ENCODE measurements at regions not wholly inside any gene's neighbourhood (a gene's known extent, or its start where the extent isn't known, plus 50 kb on each side); places are given as distances from the start of the nearest gene placed in this dataset.
"Not testable (repeated sequence)": the region's sequence is repeated elsewhere in the genome, so short reads cannot be mapped to it uniquely, and the experiment has no call there.

DNA sequence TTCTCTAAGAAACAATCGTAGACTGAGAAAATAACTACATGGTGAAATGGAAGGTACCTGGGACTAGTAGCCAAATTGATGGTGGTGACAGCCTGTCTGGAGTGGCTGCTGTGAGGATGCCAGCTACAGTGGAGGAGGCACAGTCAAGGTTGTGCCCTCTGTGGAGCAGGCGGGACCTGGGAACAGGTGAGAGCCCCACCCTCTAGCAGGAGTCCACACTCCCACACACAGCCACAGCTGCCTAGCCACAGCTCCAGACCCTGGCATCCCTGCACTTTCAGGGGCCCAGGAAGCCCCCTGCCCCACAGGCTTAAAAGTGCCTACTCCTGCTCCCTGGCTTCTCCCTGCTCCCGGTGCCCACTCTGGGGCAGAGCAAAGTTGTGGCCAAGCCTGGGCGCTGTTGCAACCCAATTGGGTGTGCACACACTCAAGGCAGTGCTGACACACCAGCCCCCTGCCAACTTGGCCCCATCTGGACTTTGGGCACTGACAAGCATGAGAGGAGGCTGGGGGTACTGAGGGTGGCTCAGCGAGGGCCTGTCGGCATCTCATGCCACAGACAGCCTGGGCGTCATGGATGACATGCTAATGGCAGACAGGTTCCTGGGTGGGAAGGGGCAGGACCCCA, 548.7 kb downstream of the TBC1D32 start:
- DNase-seq: no peak

DNA sequence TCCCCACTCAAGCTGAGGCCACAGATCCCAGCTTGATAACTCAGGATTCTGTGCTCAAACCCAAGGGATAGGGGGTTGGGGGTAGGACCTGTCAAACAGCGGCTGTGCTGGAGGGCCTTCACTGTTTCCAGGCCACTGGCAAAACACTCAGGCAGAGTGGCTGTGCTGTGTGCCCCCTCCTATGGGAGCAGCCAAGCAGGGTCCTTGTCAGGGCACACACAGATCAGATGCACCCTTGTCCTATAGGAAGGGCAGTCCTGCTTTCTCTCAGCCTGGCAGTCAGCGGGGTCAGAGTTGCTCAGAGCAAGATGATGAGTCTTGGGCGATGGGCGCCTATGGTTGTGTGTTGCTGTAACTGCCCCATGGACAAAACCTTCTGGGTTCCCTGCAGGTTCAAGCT, 554.8 kb downstream of the TBC1D32 start:
- no peak for DNase-seq

DNA sequence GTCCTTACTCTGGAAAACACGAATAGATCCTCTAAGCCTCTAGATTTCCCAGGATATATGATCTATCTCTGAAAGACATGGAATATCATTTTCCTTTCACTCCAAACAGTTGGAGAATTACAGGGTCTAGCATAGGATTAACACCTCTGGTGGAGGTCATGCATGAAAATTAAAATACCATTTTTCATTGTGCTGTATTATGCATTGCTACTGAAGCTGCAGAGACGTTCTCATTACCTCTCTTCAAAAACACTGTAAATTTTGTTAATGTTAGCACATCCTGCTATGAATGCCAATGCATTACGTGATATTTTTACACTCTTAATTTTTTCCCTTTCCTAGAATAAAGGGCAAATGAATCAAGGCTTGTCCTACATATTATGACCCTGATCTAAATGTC, 558.6 kb downstream of the TBC1D32 start:
- DNase-seq: no peak

DNA sequence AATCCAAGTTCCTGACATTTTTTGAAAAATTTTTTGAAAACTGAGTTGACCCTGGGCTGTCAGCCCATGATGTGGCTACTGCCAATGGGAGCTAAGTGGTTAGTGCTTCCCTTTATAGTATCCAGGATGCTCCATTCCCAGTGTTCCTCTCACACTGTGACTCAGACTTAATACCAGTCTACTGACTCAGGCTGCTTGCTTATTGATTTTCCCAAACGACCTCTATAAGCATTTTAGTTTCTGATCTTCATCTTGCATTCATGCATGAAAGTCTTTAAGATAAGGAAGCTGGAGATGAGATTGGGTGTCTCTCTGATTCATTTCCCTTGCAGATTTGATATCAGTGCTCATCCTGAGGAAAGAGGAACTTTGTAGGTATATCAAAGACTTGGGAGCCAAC, 560.0 kb downstream of the TBC1D32 start:
- no peak for DNase-seq

DNA sequence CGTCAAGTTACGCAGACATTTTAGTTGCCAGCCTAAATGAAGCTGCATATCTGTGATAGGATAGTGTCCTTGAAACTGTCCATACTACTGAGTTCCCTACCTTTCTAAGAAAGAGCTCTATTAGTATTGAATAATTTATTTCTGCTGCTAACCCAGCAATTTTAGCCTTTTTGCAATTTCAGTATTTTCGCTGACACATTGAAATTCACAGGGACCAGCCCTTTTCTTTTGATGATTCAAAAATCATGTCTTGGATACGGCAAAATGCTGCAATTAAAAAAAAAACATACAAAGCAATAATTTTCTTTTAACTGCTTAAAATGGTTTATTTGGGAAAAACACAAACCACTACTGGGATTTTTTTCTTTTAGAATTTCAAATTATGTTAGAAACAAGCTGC, 563.3 kb downstream of the TBC1D32 start:
- DNase-seq: no peak

DNA sequence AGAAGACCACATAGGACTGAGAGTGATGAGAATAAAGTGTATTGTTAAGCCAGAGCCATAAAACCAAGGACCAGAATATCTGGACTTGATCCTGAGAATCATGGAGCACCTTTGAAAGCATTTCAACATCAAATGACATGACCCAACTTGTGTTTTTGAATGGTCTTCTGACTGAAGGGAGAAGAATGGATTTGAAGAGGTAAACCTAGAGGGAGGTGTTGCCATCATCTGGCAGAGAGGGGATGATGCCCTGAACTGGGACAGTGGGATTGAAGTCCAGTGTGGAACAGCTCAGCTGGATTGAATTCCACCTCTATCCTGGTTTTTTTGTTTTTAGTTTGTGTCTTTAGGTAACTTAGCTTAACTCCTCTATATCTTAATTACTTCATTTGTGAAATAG, 570.0 kb downstream of the TBC1D32 start:
- no peak for DNase-seq

DNA sequence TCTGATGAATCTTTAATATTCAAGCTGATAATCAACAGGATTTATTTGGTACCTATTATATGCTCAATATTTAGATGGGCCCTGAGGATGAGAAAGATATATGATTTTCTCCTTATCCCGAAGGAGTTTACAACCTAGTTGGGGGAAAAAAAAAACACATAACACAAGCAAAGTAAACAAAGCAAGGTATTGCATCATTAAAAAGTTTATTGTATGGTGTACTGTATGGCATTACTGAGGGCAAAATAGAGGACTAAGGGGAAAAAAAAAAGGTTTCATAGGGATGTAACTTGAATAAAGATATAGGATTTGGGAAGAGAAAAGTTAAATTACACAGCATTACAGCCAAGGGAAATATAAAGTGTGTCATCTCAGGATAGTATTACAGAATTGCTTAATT, 574.7 kb downstream of the TBC1D32 start:
- DNase-seq: no peak

DNA sequence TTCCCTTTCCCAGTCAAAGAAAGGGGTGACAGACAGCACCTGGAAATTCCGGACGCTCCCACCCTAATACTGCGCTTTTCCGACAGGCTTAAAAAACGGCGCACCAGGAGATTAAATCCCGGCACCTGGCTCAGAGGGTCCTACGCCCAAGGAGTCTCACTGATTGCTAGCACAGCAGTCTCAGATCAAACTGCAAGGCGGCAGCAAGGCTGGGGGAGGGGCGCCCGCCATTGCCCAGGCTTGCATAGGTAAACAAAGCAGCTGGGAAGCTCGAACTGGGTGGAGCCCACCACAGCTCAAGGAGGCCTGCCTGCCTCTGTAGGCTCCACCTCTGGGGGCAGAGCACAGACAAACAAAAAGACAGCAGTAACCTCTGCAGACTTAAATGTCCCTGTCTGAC, 585.7 kb downstream of the TBC1D32 start:
- DNase-seq: not testable (repeated sequence)

DNA sequence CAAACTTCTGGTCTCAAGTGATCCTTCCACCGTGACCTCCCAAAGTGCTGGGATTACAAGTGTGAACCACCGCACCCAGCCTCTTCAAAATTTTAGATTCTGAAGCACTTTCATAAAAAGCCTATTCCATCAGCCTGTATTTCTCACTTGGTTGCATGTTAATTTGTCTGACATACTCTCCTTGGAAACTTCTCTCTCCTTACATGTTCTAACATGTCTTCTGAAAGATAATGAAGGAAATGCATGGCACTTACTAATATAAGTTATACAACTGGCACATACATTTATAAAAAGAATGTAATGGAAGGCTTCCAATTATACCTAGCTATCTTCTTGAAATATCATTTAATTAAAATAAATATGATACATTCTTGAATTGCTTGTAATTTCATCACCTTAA, 597.5 kb downstream of the TBC1D32 start:
- no peak for DNase-seq

DNA sequence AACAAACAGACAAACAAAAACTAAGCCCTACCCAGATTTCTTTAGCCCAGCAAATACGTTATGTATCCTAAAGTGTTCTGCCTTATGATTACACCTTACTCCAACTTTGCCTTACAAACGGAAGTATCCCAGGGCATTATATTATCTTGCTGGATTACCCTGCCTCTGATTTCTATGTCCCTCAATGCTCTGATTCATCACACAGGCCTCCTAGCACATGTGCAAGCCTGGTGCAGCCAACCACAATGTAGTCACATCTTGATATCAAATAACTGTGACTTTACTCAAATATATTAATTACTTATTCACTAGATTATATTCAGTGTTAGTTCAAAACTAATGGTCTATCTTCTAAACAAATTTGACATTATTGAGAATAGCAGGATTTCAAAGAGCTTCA, 598.6 kb downstream of the TBC1D32 start:
- DNase-seq: no peak

DNA sequence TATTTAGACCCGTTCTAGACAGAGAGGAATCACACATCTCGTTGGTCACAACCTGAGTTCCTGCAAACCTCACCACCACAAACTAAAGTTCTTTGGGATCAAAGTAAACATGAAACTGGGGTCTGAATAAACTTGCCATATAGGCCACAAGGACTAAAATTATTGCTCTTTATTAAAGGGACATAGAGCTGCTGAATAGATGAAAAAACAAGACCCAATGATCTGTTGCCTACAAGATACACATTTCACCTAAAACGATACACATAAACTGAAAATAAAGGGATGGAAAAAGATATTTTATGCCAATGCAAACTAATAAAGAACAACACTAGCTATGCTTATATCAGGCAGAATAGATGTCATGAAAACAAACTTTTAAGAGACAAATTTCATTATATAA, 623.0 kb downstream of the TBC1D32 start:
- DNase-seq: no peak

DNA sequence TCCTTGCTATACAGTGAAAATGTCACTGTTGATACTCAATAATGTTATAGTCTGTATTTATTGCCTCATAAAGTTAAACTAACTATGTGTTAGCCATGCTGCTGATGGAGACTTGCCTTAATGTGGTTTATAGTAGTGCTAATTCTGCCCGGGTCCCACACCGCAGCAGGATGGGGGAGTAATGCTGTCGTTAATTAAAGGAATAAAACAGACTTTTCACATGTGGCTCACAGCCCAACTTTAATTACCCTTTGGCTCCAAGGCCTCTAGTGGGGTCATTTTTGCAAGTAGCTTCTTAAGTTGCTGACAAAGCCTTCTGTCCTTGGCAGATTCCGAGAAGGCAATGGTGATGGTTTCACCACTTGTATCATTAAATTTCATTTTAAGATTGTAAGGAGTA, 634.3 kb downstream of the TBC1D32 start:
- no peak for DNase-seq

DNA sequence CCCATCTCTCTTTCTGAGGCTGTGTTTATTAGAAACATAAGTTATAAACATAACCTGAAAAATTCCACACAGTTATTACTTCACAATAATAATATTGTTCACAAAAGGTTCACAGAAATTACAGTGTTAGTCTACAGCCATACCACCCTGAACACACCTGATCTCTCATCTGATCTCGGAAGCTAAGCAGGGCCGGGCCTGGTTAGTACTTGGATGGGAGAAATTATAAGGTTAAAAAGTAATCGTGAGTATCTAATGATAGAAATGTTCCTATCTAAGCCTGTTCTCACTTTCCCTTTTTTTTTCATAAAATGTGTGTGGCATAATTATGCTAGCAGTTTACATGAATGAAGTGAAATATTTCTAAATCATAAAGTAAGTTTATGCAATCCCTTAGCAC, 647.8 kb downstream of the TBC1D32 start:
- no peak for DNase-seq

DNA sequence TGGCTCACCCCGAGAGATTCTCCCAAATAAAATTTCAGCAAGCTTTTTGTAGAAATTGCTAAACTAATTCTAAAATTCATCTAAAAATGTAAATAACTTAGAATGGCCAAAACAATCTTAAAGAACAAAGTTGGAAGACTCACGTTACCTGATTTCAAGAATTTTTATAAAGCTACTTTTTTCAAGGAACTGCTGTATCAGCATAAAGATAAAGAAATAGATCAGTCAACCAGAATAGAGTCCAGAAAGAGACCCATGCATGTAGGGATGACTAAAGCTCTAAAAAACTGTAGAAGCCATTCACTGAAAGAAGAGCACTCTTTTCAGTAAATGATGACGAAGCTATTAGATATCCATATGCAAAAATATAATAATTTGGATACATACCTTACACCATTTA, 652.1 kb downstream of the TBC1D32 start:
- DNase-seq: no peak

DNA sequence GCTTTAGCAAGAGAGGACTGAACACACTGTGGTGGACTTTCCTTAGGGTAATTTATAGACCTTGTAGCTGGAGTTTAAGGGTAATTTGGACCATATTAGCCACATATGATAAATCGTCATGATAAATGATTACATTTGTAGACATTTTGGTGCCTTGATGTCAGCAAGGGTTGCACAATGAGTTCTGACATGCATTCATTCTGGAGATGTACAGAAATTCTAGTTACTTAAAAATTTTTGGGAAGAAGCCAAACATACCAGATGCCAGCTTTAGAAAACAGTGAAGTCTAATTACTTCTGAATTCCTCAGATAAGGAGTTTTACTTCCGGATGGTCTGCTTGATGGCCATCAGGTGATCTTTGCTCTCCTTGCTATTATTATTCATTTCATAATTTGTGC, 653.1 kb downstream of the TBC1D32 start:
- DNase-seq: no peak

DNA sequence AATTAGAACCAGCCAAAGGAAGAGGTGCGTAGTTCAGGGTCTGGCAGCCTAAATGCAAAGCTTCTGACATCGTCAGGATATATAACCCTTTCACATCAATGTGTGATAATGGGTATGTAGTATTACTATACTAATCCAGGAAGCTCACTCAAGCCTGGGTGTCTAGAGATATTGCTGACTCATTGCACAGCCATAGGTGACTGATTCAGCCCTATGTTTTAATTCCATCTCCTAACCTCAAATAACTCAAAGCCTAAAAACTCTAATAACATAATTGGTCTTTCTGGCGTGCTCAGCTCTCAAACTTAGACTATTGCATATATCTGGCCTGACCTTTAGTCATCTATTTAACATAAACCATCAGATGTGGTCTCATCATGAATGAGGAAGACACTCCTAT, 658.4 kb downstream of the TBC1D32 start:
- no peak for DNase-seq

DNA sequence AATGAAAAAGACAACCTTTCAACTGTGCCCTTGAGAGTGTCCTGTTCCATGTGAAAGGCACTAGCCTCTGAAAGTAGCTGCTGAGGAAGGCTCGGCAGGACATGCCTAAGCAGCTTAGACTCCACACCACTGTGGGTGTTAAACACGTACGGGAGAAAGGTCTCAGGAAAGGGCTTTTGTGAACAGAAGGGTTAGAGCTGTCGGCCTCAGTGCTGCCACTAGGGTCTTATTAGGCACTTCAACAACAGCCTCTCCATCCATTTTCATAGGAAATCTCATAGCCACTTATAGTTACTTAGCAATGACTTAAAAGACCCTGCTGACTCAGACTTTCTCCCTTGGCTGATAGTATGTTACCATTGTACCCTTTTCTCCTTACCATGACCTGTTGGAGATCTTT, 662.8 kb downstream of the TBC1D32 start:
- DNase-seq: no peak

DNA sequence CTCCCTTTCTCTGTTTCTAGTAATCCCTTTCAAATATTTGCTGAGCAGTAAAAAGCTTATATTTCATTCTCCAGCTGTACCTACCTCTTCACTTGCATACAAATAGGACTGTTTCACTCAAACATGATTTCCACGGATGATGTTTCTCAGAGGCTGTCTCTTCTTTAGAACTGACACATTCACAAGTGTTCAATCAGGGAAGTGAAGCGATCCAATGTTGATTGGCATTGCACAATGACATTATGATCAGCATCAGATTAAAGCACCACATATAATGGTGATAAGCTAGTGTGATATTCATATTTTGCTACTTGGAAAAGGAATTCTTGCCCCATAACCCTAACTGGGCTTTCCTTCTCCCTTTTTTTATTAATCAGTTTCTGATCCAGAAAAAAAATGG, 681.8 kb downstream of the TBC1D32 start:
- DNase-seq: no peak

DNA sequence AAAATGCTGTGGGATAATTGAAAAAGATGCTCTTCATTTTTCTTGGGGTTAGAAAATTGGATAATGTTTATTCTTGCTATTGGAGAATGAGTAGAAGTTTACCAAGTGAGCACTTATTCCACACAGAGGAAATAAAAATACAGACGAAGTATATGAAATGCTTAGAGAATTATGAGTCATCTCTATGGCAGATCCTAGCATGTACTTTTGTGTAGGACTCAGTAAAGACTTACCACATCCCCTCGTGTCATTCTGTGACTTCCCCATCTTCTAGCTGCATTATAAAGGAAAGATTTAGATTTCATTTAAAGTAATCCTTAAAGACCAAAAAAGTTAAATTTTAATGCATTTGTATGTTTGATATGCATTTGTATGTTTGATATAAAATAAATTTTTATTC, 685.6 kb downstream of the TBC1D32 start:
- no peak for DNase-seq

DNA sequence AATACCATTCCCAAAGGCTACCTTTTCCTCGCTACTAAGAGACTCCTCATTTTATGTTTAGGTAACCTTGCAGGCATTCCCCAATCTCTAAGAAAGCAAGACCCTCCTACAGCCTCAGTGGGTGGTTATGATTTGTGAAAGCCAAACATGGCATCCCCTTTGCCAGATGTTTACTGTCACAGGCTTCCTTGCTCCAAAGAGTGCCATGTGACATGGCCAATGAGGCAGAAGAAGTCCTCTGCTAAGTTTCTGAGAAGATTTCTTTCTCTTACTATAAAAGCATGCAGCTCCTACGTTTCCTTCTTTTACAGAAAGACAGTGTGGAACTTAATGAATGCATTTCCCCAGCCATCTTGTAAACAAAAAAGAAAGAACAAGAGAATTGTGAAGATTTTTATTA, 688.2 kb downstream of the TBC1D32 start:
- no peak for DNase-seq

DNA sequence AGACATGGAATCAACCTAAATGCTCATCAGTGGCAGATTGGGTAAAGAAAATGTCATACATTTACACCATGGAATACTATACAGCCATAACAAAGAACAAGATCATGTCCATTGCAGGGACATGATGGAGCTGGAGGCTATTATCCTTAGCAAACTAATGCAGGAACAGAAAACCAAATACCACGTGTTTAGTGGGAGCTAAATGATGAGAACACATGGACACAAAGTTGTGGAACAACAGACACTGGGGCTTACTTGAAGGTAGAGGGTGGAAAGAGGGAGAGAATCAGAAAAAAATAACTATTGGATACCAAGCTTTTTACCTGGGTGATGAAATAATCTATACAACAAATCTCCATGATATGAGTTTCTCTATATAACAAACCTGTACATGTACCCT, 701.3 kb downstream of the TBC1D32 start:
- DNase-seq: no peak

DNA sequence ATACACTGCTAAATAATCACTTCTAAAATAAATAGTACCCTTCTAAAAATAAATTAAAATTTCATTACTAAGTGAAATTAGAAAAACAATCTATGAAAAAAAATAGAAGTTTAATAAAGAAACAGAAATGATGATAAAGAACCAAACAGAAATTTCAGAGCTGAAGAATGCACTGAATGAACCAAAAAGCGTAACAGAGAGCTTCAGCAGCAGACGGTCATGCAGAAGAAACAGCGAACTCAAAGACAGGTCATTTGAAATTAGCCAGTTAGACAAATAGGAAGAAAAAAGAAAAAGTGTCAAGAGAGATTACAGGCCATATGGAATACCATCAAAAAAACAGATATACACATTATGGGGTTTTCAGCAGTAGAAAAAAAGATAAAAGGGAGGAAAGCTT, 706.7 kb downstream of the TBC1D32 start:
- no peak for DNase-seq

DNA sequence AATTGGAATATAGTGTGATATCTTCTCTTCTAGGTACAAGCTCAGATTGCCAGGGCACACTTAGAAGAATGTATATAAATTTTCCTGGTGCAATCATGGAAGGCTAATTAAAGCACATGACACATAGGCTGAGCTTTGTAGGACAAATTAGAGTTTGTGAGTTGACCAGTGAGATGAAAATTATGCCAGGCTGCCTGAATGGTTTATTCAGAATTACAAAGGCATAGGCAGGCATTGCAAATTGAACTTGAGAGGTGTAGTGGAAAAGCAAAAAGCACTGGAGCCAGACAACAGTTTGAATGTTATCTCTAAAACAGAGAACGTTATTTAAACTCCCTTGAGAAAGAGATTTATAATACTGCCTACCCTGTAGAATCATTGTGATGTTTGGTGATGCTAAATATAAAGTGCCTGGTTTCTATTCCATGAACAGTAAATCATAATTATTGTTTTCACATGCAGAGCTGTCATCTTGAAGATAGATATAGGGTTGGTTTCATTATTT, 712.1 kb downstream of the TBC1D32 start:
- no peak for DNase-seq

DNA sequence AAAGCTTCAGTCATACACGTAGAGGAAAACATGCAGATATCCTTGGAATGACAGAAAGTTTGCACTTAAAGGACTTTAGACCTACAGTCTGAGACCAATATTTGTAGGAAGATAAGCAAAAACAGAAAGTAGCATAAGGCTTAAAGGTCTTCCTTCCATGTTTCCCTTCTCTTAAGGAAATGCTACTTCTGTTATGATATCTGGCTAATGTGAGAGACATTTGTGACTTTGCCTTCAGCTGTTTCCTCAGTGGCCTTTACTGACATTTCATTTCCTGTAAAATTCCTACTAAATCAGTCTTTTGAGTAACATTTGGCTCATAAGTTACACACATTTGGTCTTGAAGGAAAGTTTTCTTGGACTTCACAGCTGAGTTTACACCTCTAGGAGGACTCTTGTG, 713.4 kb downstream of the TBC1D32 start:
- no peak for DNase-seq

DNA sequence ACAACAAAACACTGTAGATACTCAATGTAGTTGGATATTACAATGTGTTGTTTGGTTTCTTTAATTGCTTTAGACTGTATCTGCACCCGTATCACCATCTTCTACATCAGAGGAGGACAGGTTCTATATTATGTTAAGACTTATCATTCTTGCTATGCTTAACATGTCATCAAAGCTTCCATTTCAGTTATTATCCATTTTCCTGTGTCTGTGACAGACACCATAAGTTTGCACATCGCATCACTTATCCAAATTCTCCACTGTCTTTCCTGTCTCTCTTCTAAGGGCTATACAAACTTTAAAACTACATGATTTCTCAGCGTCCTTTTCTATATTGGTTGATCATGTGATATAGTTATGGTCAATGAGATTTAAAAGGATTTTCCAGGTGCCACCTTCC, 719.0 kb downstream of the TBC1D32 start:
- DNase-seq: no peak

DNA sequence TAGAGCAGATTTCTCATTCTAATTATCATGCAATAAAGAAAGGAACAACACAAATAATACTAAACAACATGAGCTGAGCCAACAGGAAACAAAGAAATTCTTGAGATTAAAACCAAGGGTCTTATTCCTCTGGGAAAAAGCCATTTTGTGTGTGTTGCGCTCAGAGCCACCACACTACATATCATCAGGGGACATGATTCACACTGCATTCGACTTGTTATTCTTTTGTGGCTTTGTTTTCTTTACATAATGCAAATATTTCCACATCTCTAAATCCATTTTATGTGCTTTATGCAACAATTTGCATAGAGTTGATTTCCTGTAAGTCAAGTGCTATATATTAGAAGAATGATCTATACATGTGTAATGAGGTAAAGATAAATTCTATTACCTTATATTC, 719.6 kb downstream of the TBC1D32 start:
- DNase-seq: no peak
